ENCODE measurements at regions not wholly inside any gene's neighbourhood (a gene's known extent, or its start where the extent isn't known, plus 50 kb on each side); places are given as distances from the start of the nearest gene placed in this dataset.

DNA sequence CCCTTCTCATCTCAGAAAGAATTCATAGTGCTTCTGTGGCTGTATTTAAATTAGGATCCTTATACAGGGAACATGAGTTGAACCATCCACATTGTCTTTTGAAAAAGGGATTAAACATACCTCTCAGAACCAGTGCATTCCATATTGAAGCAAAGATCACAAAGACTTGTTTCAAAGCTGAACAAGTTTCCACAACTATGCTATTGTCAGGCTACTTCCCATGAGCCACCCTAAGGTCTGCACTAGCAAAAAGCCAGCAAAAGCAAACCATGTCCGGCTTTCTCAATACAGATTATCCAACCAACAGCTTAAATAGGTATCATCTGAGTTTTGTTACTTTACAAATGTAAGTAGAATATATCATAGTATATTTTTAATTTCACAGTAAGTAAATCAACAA is 78.1 kb downstream of the SCG2 start:
- no peak for DNase-seq (ENCODE audit: low read depth)
- TF ChIP-seq, protein P1, sequence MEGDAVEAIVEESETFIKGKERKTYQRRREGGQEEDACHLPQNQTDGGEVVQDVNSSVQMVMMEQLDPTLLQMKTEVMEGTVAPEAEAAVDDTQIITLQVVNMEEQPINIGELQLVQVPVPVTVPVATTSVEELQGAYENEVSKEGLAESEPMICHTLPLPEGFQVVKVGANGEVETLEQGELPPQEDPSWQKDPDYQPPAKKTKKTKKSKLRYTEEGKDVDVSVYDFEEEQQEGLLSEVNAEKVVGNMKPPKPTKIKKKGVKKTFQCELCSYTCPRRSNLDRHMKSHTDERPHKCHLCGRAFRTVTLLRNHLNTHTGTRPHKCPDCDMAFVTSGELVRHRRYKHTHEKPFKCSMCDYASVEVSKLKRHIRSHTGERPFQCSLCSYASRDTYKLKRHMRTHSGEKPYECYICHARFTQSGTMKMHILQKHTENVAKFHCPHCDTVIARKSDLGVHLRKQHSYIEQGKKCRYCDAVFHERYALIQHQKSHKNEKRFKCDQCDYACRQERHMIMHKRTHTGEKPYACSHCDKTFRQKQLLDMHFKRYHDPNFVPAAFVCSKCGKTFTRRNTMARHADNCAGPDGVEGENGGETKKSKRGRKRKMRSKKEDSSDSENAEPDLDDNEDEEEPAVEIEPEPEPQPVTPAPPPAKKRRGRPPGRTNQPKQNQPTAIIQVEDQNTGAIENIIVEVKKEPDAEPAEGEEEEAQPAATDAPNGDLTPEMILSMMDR (IDR thresholded peaks at IDR 0.05; ENCODE audit: insufficient read depth, low read depth, low read length, missing control alignments) = no peak
- no peak overlapping the region for H3K4me3 ChIP-seq (ENCODE audit: low read depth, low read length)

DNA sequence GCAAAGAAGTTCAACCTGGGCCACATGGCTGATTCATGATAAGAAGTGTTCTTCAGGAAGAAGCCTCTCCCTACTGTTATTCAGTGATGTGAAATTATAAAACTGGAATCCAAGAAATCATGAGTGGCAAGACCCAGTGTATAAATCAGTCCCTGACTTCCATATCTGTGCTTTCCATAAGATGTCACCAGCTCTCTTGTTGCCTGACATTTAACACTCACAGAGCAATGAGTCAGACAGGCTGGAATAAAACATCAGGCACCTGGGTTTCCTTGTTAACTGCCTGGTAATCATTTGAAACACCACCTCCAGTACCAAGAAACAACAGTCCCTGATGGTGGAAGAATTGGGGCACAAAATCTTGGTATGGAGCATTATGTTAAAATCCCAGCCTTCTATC is 76.1 kb downstream of the SCG2 start:
- H3K4me3 ChIP-seq (ENCODE audit: low read depth, low read length) = no peak overlapping the region
- no peak for DNase-seq (ENCODE audit: low read depth)
- TF ChIP-seq, protein P1 (IDR thresholded peaks at IDR 0.05; ENCODE audit: insufficient read depth, low read depth, low read length, missing control alignments) = no peak

DNA sequence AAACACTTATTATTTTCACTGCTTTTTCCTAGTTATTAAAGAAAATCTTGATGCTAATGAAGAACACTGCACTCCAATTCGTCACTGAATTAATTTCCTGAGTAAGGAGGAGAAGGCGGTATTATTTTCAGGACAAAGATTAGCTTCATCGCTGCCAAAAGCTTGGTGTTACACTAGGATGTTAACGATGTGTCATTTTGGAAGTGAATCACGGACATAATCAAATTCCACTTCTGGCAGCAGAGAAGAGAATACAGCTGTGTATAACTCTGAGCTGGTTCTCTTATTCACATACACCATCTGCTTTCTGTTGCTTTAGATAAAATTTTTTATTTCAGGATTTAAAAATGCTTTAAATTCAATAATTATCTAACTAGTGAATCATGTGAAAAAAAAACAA is 74.1 kb downstream of the SCG2 start:
- no peak for DNase-seq (ENCODE audit: low read depth)
- TF ChIP-seq, protein P1 (IDR thresholded peaks at IDR 0.05; ENCODE audit: insufficient read depth, low read depth, low read length, missing control alignments) = no peak
- no peak overlapping the region for H3K4me3 ChIP-seq (ENCODE audit: low read depth, low read length)

DNA sequence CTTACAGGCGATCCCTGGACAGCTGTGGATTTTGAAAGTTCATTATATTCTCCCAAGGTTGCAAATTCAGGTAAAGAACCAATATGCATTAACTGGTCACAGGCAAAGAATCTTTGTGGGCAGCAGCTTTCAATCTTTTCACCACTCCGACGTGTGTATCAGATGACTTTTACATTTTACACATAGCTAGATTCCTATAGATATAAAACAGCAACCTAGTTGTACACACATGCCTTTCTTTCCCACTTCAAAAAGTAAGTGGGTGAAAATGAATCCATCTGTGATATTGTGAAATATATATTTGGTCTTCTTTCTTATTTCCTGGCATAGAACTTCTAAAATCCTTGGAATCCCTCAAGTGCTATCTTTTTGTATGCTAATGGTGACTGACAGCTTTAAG is 72.5 kb downstream of the SCG2 start:
- DNase-seq (ENCODE audit: low read depth) = no peak
- TF ChIP-seq, protein P1 (IDR thresholded peaks at IDR 0.05; ENCODE audit: insufficient read depth, low read depth, low read length, missing control alignments) = no peak

DNA sequence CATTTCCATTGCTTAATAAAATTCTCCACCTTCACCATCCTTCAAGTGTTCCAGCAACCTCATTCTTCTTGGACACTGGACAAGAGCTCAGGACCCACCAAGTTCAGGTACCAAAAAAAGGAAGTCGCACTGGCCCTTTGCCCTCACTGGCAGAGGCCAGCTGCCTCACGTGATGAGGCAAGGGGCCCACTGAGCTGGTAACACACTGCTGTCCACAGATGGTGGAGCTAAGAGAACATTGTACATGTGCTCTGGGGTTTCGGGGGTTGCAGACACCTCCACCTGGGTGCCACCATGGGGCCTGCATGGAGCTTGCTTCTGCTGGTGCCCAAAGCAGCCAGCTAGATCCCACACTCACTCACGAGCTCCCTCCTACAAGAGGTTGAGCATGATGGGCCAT is 71.3 kb downstream of the SCG2 start:
- TF ChIP-seq, protein P1 (IDR thresholded peaks at IDR 0.05; ENCODE audit: insufficient read depth, low read depth, low read length, missing control alignments) = no peak
- no peak overlapping the region for H3K4me3 ChIP-seq (ENCODE audit: low read depth, low read length)
- no peak for DNase-seq (ENCODE audit: low read depth)

More for the DNA sequence above, 72.5 kb downstream of the SCG2 start:
- H3K4me3 ChIP-seq (ENCODE audit: low read depth, low read length) = no peak overlapping the region

DNA sequence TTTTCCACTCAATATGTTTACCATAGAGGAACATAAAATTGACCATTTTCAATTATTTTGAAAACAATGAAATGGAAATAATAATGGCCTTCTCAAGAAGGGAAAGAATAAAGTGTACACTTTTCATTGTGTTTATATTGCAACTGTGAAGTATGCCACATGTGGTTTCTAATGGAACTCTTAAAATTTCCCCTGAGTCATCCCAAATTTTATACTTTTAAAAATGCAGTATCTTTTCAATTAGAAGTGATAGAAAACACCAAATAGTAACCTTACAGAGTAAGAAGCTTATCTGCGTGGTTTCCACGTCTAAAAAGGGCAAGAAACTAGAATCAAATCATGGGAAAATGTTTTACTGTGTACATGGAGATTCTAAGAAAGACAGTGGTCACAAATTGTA is 70.0 kb downstream of the SCG2 start:
- TF ChIP-seq, protein P1 (IDR thresholded peaks at IDR 0.05; ENCODE audit: insufficient read depth, low read depth, low read length, missing control alignments) = no peak
- no peak overlapping the region for H3K4me3 ChIP-seq (ENCODE audit: low read depth, low read length)
- no peak for DNase-seq (ENCODE audit: low read depth)

DNA sequence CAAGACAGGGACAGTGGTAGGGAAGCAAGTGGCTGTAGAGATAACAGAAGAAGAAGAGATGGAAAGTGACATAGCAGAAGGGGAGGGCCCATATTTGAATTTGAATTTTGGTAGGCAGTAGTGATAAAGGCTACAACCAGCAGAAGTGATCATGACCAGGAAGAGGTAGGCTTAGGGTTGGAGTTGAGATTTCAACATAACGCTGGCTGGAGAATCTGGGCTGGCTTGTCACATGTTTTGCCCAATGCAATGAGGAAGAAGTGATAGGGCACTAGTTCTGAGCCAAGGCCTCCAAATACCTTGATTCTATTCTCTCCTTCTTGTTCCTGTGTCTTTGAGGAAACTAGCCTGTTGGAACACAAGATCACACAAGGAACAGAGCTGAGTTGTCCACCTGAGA is 69.4 kb downstream of the SCG2 start:
- DNase-seq (ENCODE audit: low read depth) = no peak
- TF ChIP-seq, protein P1 (IDR thresholded peaks at IDR 0.05; ENCODE audit: insufficient read depth, low read depth, low read length, missing control alignments) = no peak
- no peak overlapping the region for H3K4me3 ChIP-seq (ENCODE audit: low read depth, low read length)
